H1 (cell line): ENCODE measurements at regions not wholly inside any gene's neighbourhood (a gene's known extent, or its start where the extent isn't known, plus 50 kb on each side); places are given as distances from the start of the nearest gene placed in this dataset.

Source experiments
- CTCF ChIA-PET: fragments of 300-600 bp; sonication (Branson Sonifier 250); formaldehyde crosslinking; loops from one replicate; lab custom pipeline; 2021; ENCODE audit not compliant: partially characterized antibody; lab: Charles Lee
- POLR2A ChIA-PET: fragments of 300-600 bp; sonication (Branson Sonifier 250); formaldehyde crosslinking; loops from one replicate; lab custom pipeline; 2021; ENCODE audit warnings: inconsistent platforms; ENCODE audit not compliant: partially characterized antibody; lab: Charles Lee
- DNase-seq, 2 experiments: peaks; one replicate each; pipeline versions ENCODE4 v3.0.0 to v3.0.0-alpha.2; 2010 to 2022; ENCODE audit warnings: low spot score in 2 of 2, low read depth in 1 of 2, mixed read lengths in 1 of 2
- FAIRE-seq: peaks from 2 replicates; lab custom pipeline; 2011; peaks lifted over from hg19 to GRCh38; lab: Jason Lieb, UNC
- H2AFZ ChIP-seq: 2 replicates; pipeline ENCODE4 v1.8.1; 2012; ENCODE audit warnings: low read length, inconsistent platforms
- H2AK5ac ChIP-seq: 2 replicates; pipeline ENCODE4 v1.6.1; 2013; ENCODE audit warnings: low read depth, low read length
- H2BK120ac ChIP-seq: replicated peaks from 2 replicates; pipeline ENCODE3; 2013; ENCODE audit warnings: low read depth, low read length, inconsistent platforms
- H2BK12ac ChIP-seq: 2 replicates; pipeline ENCODE4 v1.6.1; 2013; ENCODE audit warnings: low read depth, low read length
- H2BK15ac ChIP-seq: 2 replicates; pipeline ENCODE4 v1.6.1; 2013; ENCODE audit warnings: low read length
- H2BK20ac ChIP-seq: 2 replicates; pipeline ENCODE4 v1.6.1; 2013; ENCODE audit warnings: low read length
- H2BK5ac ChIP-seq: 2 replicates; pipeline ENCODE4 v1.6.1; 2013; ENCODE audit warnings: low read depth, low read length
- H3K14ac ChIP-seq: 2 replicates; pipeline ENCODE4 v1.6.1; 2013; ENCODE audit warnings: inconsistent platforms; ENCODE audit not compliant: insufficient read length
- H3K18ac ChIP-seq: 2 replicates; pipeline ENCODE4 v1.6.1; 2013; ENCODE audit warnings: low read length; ENCODE audit errors: extremely low read depth
- H3K23ac ChIP-seq: 2 replicates; pipeline ENCODE4 v1.6.1; 2013; ENCODE audit warnings: inconsistent platforms; ENCODE audit not compliant: insufficient read length
- H3K23me2 ChIP-seq: 2 replicates; pipeline ENCODE4 v1.6.1; 2013; ENCODE audit warnings: low read depth, low read length
- H3K27ac ChIP-seq: 2 replicates; pipeline ENCODE4 v1.6.1; 2011; ENCODE audit warnings: low read depth, low read length, inconsistent platforms
- H3K27me3 ChIP-seq, 4 experiments: replicated peaks in 1 of 4; 1 replicate in 1 of 4; 2 replicates in 3 of 4; pipeline versions ENCODE4 v1.6.1 to v1.8.1; 2011 to 2013; ENCODE audit warnings: low read length in 3 of 4, mild to moderate bottlenecking in 3 of 4, inconsistent platforms in 2 of 4, mixed read lengths in 2 of 4, moderate library complexity in 1 of 4; ENCODE audit not compliant: control insufficient read depth in 3 of 4, insufficient read depth in 3 of 4; ENCODE audit errors: extremely low read depth in 1 of 4
- H3K36me3 ChIP-seq, 4 experiments: 2 replicates each; pipeline versions ENCODE4 v1.6.1 to v1.8.1; 2011 to 2013; ENCODE audit warnings: mild to moderate bottlenecking in 4 of 4, low read length in 3 of 4, moderate library complexity in 2 of 4, control low read depth in 1 of 4, inconsistent platforms in 1 of 4; ENCODE audit not compliant: insufficient read depth in 4 of 4, control insufficient read depth in 2 of 4
- H3K4ac ChIP-seq: replicated peaks from 2 replicates; pipeline ENCODE3; 2013; ENCODE audit warnings: low read length, low read depth, mixed read lengths, inconsistent platforms; ENCODE audit not compliant: insufficient read length
- H3K4me1 ChIP-seq, 4 experiments: replicated peaks in 1 of 4; 1 replicate in 1 of 4; 2 replicates in 3 of 4; pipeline versions ENCODE4 v1.6.1 to v1.8.1; 2011 to 2013; ENCODE audit warnings: low read length in 3 of 4, inconsistent platforms in 2 of 4, mixed read lengths in 1 of 4; ENCODE audit not compliant: insufficient read depth in 4 of 4, control insufficient read depth in 3 of 4
- H3K4me2 ChIP-seq, 2 experiments: 2 replicates each; pipeline versions ENCODE4 v1.6.1 to v1.8.1; 2011 to 2013; ENCODE audit warnings: low read depth in 2 of 2, low read length in 2 of 2, control low read depth in 1 of 2, inconsistent platforms in 1 of 2, mild to moderate bottlenecking in 1 of 2; ENCODE audit not compliant: insufficient read depth in 1 of 2
- H3K4me3 ChIP-seq, 4 experiments: fragments of 200-600, 300-600 bp in 1 of 4; sonication (generic), shearing (Covaris generic), sonication (Bioruptor Twin) in 1 of 4; 2 replicates each; pipeline versions ENCODE4 v1.5.1 to v1.8.1; 2011 to 2016; ENCODE audit warnings: low read length in 4 of 4, low read depth in 3 of 4, control low read depth in 2 of 4, inconsistent platforms in 2 of 4, mild to moderate bottlenecking in 2 of 4, mixed read lengths in 1 of 4, moderate library complexity in 1 of 4; ENCODE audit not compliant: insufficient read depth in 2 of 4; ENCODE audit errors: extremely low read depth in 1 of 4
- H3K56ac ChIP-seq: replicated peaks from 2 replicates; pipeline ENCODE3; 2013; ENCODE audit warnings: low read depth, mild to moderate bottlenecking, mixed read lengths, low read length, inconsistent platforms; ENCODE audit not compliant: insufficient read length
- H3K79me1 ChIP-seq: 2 replicates; pipeline ENCODE4 v1.6.1; 2013; ENCODE audit warnings: low read depth, low read length, control low read depth
- H3K79me2 ChIP-seq, 2 experiments: 2 replicates each; pipeline versions ENCODE4 v1.6.1 to v1.8.1; 2012 to 2013; ENCODE audit warnings: low read length in 2 of 2, mild to moderate bottlenecking in 2 of 2, inconsistent platforms in 1 of 2; ENCODE audit not compliant: insufficient read depth in 2 of 2, control insufficient read depth in 1 of 2
- H3K9ac ChIP-seq, 4 experiments: replicated peaks in 1 of 4; 1 replicate in 1 of 4; 2 replicates in 3 of 4; pipeline versions ENCODE4 v1.6.1 to v1.8.1; 2011 to 2013; ENCODE audit warnings: low read depth in 3 of 4, low read length in 3 of 4, control low read depth in 2 of 4, mild to moderate bottlenecking in 2 of 4, moderate library complexity in 2 of 4, inconsistent platforms in 1 of 4; ENCODE audit errors: extremely low read depth in 1 of 4
- H3K9me3 ChIP-seq, 2 experiments: 2 replicates each; pipeline versions ENCODE4 v1.6.1 to v1.8.1; 2012 to 2013; ENCODE audit warnings: mild to moderate bottlenecking in 2 of 2, moderate library complexity in 2 of 2, control low read depth in 1 of 2, inconsistent platforms in 1 of 2, low read depth in 1 of 2, low read length in 1 of 2, mixed read lengths in 1 of 2; ENCODE audit not compliant: insufficient read depth in 2 of 2
- H4K20me1 ChIP-seq, 2 experiments: replicated peaks in 1 of 2; 2 replicates each; pipeline versions ENCODE3 to v1.8.1; 2011 to 2013; ENCODE audit warnings: inconsistent platforms in 2 of 2, low read length in 2 of 2, mild to moderate bottlenecking in 1 of 2; ENCODE audit not compliant: insufficient read depth in 2 of 2, control insufficient read depth in 1 of 2
- H4K5ac ChIP-seq: 2 replicates; pipeline ENCODE4 v1.6.1; 2013; ENCODE audit warnings: low read length, low read depth, mixed read lengths, inconsistent platforms; ENCODE audit not compliant: insufficient read length
- H4K8ac ChIP-seq: 2 replicates; pipeline ENCODE4 v1.8.0; 2013; ENCODE audit warnings: mild to moderate bottlenecking, moderate library complexity, low read length, inconsistent platforms; ENCODE audit not compliant: insufficient read depth; ENCODE audit errors: extremely low read depth
- H4K91ac ChIP-seq: replicated peaks from 2 replicates; pipeline ENCODE3; 2013; ENCODE audit warnings: low read length, mixed read lengths, inconsistent platforms; ENCODE audit not compliant: insufficient read length
- BACH1 ChIP-seq: IDR thresholded peaks from 2 replicates; pipeline ENCODE4 v1.6.1; 2012; ENCODE audit warnings: low read length, improper control_type of control experiment
- CHD1 ChIP-seq: IDR thresholded peaks from 2 replicates; pipeline ENCODE4 v1.6.1; 2012; ENCODE audit warnings: low read depth, low read length, improper control_type of control experiment
- GABPA ChIP-seq: IDR thresholded peaks from 2 replicates; pipeline ENCODE4 v1.6.1; 2011; ENCODE audit warnings: mild to moderate bottlenecking, low read length, moderate library complexity, borderline replicate concordance; ENCODE audit not compliant: insufficient read depth
- NANOG ChIP-seq: IDR thresholded peaks from 2 replicates; pipeline ENCODE4 v1.6.1; 2011; ENCODE audit warnings: low read length, low read depth, mild to moderate bottlenecking, inconsistent platforms; ENCODE audit not compliant: insufficient read depth, poor library complexity, severe bottlenecking
- POU5F1 ChIP-seq: IDR thresholded peaks from 2 replicates; pipeline ENCODE4 v1.6.1; 2011; ENCODE audit warnings: low read depth, mild to moderate bottlenecking, low read length, moderate library complexity
- RFX5 ChIP-seq: IDR thresholded peaks from 2 replicates; pipeline ENCODE4 v1.6.1; 2011; ENCODE audit warnings: low read depth, low read length, improper control_type of control experiment, borderline replicate concordance
- RXRA ChIP-seq: IDR thresholded peaks from 2 replicates; pipeline ENCODE4 v1.6.1; 2011; ENCODE audit warnings: low read depth, mild to moderate bottlenecking, low read length, moderate library complexity; ENCODE audit not compliant: insufficient read depth
- SAP30 ChIP-seq: fragments of 300-600 bp; sonication (generic); IDR thresholded peaks from 2 replicates; pipeline ENCODE4 v1.7.1; 2012; ENCODE audit warnings: low read length, moderate library complexity, mild to moderate bottlenecking, inconsistent platforms; ENCODE audit not compliant: insufficient read depth, insufficient replicate concordance
- SIN3A ChIP-seq, 2 experiments: IDR thresholded peaks in 1 of 2; conservative IDR thresholded peaks in 1 of 2; 2 replicates each; pipeline ENCODE4 v1.6.1; 2011 to 2012; ENCODE audit warnings: low read length in 2 of 2, improper control_type of control experiment in 1 of 2, low read depth in 1 of 2, mild to moderate bottlenecking in 1 of 2
- SIRT6 ChIP-seq: IDR thresholded peaks from one replicate; pipeline ENCODE4 v1.7.1; 2012; ENCODE audit warnings: low read length, inconsistent platforms
- whole genome bisulfite sequencing, 2 experiments: shearing (Covaris generic) in 1 of 2; methylation state at CpG; one replicate each; pipeline versions ENCODE4 v1.1.6 to v1.1.7; 2013 to 2015; ENCODE audit warnings: low lambda C conversion rate in 2 of 2, mixed read lengths in 2 of 2, inconsistent platforms in 1 of 2, low coverage in 1 of 2, missing lambda C conversion rate in 1 of 2; ENCODE audit not compliant: insufficient replicate concordance in 2 of 2, insufficient coverage in 1 of 2, insufficient read length in 1 of 2; ENCODE audit errors: extremely low coverage in 1 of 2, missing lambda C conversion rate in 1 of 2; 5-methylcytosine and 5-hydroxymethylcytosine counted together

- ChIA-PET POLR2A (no interaction called here), CTCF (interaction anchor here (0.7 to 3.4 kb wide), 16 partner anchors 7 to 321 kb away, joined by 3 to 30 read pairs (median 4); no protein-coding TSS in a partner anchor)
- no peak overlapping the region for H3K27ac ChIP-seq
- no peaks in the 10 kb centered on the region for H3K23me2 ChIP-seq
- no peak overlapping the region for H3K18ac ChIP-seq
- no peak overlapping the region for H4K91ac ChIP-seq
- H3K56ac ChIP-seq, result no peak overlapping the region
- H3K4me1 ChIP-seq, result no peaks in the 10 kb centered on the region
- FAIRE-seq, result no peak
- no peaks in the 10 kb centered on the region for H3K9me3 ChIP-seq
- H3K79me1 ChIP-seq, result no peaks in the 10 kb centered on the region
- no peak overlapping the region for H3K9ac ChIP-seq
- no peaks in the 10 kb centered on the region for H3K79me2 ChIP-seq
- WGBS, 2 experiments, result 86% methylated on average over 6 of the region's 7 CpGs; no CpG with 5 or more reads in 1 of the 2 experiments
- no peak overlapping the region for H2BK5ac ChIP-seq
- no peak overlapping the region for H3K4me2 ChIP-seq
- DNase-seq, result no peak
- no peak overlapping the region for H2AK5ac ChIP-seq
- no peak overlapping the region for H3K4me3 ChIP-seq
- no peak for TF ChIP-seq CHD1
- TF ChIP-seq POU5F1, result no peak
- no peak for TF ChIP-seq SAP30
- TF ChIP-seq SIN3A (conservative IDR thresholded peaks at IDR 0.05 in 1 of 2, IDR thresholded peaks at IDR 0.05 in 1 of 2; ENCODE audit: low read depth in 1 of 2, low read length in 2 of 2), result no peak
- TF ChIP-seq GABPA, result no peak
- TF ChIP-seq RXRA, result no peak
- TF ChIP-seq BACH1, result no peak
- no peak for TF ChIP-seq SIRT6
- no peak for TF ChIP-seq RFX5
- no peak for TF ChIP-seq NANOG
- no peak overlapping the region for H3K14ac ChIP-seq
- no peak overlapping the region for H4K8ac ChIP-seq
- no peak overlapping the region for H2BK12ac ChIP-seq
- no peak overlapping the region for H3K23ac ChIP-seq
- H3K4ac ChIP-seq, result no peak overlapping the region
- no peaks in the 10 kb centered on the region for H3K27me3 ChIP-seq
- H3K36me3 ChIP-seq, result no peaks in the 10 kb centered on the region
- no peak overlapping the region for H2BK15ac ChIP-seq
- no peak overlapping the region for H4K5ac ChIP-seq
- no peak overlapping the region for H2BK120ac ChIP-seq
- H2AFZ ChIP-seq, result no peak overlapping the region
- H4K20me1 ChIP-seq, result no peaks in the 10 kb centered on the region
- H2BK20ac ChIP-seq, result no peak overlapping the region
Measured at GRCh38 chr7:36018816-36019484, 134.1 kb upstream of the EEPD1 start.
